T-helper 17 cell (primary cell): ENCODE measurements at regions not wholly inside any gene's neighbourhood (a gene's known extent, or its start where the extent isn't known, plus 50 kb on each side); places are given as distances from the start of the nearest gene placed in this dataset.

ENCODE experiments used
- ATAC-seq: fragments of 150-1000 bp; cut with Tn5 transposase; 2 replicates; pipeline ENCODE4 v1.10.0; 2021; ENCODE audit warnings: mild to moderate bottlenecking, moderate library complexity
- DNase-seq, 3 donors: peaks; one replicate each; pipeline versions ENCODE4 v3.0.0 to v3.0.0-alpha.2; 2020 to 2021
- H3K9me3 ChIP-seq: one replicate; pipeline ENCODE4 v1.7.0; 2013; ENCODE audit warnings: low read length, mild to moderate bottlenecking; ENCODE audit not compliant: control insufficient read depth, poor library complexity, severe bottlenecking
- H3K27ac Mint-ChIP-seq: one replicate; pipeline ENCODE4 v1.8.0; 2022; ENCODE audit warnings: mild to moderate bottlenecking, moderate library complexity, mixed read lengths
- H3K27me3 Mint-ChIP-seq: one replicate; pipeline ENCODE4 v1.8.0; 2022; ENCODE audit warnings: mixed read lengths
- H3K36me3 Mint-ChIP-seq: one replicate; pipeline ENCODE4 v1.8.0; 2022; ENCODE audit warnings: low read depth, mixed read lengths
- H3K4me1 Mint-ChIP-seq: one replicate; pipeline ENCODE4 v1.8.0; 2022; ENCODE audit warnings: mild to moderate bottlenecking, mixed read lengths
- H3K4me3 Mint-ChIP-seq: one replicate; pipeline ENCODE4 v1.8.0; 2022; ENCODE audit warnings: mild to moderate bottlenecking, moderate library complexity, mixed read lengths

DNA sequence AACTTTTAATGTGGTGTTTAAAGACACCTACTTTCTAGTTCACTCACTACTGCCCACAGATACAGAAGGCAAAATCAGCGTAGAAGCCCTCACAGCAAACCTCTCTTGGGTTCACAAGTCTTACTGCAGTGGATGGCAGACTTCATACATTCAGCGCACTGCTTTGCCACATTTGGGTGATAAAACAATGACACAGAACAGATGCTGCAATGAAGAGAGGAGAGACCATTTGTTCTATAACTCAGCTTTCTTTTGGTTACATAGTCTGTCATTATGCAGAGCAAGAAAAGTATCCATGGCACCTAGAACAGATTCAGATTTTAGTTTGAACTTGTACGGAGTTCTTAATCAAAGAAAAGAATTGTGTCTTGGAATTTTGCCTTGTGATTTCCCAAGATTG is 459.0 kb downstream of the BCAT1 start:
- no peaks in the 10 kb centered on the region for H3K9me3 ChIP-seq
- no peaks in the 10 kb centered on the region for H3K4me1 Mint-ChIP-seq

GRCh38 chr12:24488906-24489619 is 459.8 kb downstream of the BCAT1 start:
- ATAC-seq, result no peak
- Mint-ChIP-seq H3K27me3 (no peaks in the 10 kb centered on the region), H3K4me1 (no peaks in the 10 kb centered on the region), H3K4me3 (no peak overlapping the region), H3K27ac (no peak overlapping the region), H3K36me3 (no peaks in the 10 kb centered on the region)
- DNase-seq, result no peak
- H3K9me3 ChIP-seq, result no peaks in the 10 kb centered on the region

More for the DNA sequence above, 459.0 kb downstream of the BCAT1 start:
- Mint-ChIP-seq H3K4me3 (no peak overlapping the region), H3K27me3 (no peaks in the 10 kb centered on the region), H3K36me3 (no peaks in the 10 kb centered on the region), H3K27ac (no peak overlapping the region)
- ATAC-seq (no peak), DNase-seq (no peak)

DNA sequence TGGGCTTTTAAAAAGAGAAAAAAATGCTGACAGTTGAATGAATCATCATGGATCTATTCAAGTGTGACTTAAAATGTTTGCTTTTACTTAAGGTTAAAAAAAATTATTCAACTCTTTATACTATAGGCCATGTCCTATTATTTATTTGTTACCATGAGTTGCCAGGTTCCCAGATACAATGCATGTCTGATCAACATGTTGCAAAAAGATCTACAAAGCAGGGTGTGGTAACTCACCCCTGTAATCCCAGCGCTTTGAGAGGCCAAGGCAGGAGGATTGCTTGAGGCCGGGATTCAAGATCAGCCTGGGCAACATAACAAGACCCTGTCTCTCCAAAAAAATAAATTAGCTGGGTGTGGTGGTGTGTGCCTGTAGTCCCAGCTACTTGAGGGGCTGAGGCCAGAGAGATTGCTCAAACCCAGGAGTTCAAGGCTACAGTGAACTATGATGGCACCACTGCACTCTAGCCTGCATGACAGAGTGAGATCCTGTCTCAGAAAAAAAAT is 460.8 kb downstream of the BCAT1 start:
- DNase-seq (no peak), ATAC-seq (no peak)
- H3K27ac Mint-ChIP-seq, result no peak overlapping the region
- no peaks in the 10 kb centered on the region for H3K27me3 Mint-ChIP-seq
- no peaks in the 10 kb centered on the region for H3K9me3 ChIP-seq
- no peaks in the 10 kb centered on the region for H3K36me3 Mint-ChIP-seq
- H3K4me1 Mint-ChIP-seq, result no peaks in the 10 kb centered on the region
- no peak overlapping the region for H3K4me3 Mint-ChIP-seq

DNA sequence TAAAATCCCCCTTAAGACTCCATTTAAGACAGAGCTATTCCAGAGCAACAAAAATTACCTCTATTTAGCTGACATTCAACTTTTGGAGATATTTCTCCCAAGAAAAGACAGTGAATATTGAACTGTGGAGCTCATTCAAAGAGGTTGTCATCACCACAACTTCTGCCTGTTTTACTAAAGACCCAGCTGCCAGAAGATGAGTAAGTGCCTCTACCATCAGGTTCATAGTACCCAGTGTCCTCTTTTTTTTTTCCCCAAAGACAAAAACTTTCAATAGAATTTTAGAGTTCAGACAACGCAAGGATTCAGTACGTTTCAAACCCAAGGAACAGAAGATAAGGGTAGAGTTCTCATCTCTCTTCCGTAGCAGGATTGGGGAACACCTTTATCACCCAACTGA is 461.3 kb downstream of the BCAT1 start:
- Mint-ChIP-seq H3K4me3 (no peak overlapping the region), H3K4me1 (no peaks in the 10 kb centered on the region), H3K27me3 (no peaks in the 10 kb centered on the region), H3K27ac (no peak overlapping the region), H3K36me3 (no peaks in the 10 kb centered on the region)
- ATAC-seq, result no peak
- no peak for DNase-seq
- H3K9me3 ChIP-seq, result no peaks in the 10 kb centered on the region

DNA sequence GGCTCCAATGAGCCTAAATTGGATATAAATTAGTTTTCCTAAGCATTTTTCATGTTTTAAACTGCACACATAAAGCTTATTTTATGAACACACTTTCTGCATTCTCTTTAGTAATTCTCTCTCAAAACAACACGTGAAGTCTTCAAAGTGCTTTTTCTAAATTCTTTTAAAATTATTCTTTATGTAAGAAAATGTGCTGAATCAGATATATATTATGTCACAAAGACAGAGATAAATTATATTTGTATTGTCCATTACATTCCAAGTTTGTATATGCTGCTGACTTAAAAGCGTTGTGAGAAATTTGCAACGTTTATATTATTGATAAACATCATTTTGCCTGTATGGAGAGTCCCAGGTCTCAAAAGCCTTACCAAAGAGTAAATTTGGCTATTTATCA is 465.2 kb downstream of the BCAT1 start:
- ATAC-seq (no peak), DNase-seq (no peak)
- Mint-ChIP-seq H3K27ac (no peak overlapping the region), H3K27me3 (no peaks in the 10 kb centered on the region), H3K4me3 (no peak overlapping the region), H3K4me1 (no peaks in the 10 kb centered on the region), H3K36me3 (no peaks in the 10 kb centered on the region)
- H3K9me3 ChIP-seq, result no peaks in the 10 kb centered on the region

- no peaks in the 10 kb centered on the region for H3K9me3 ChIP-seq
- H3K4me1 Mint-ChIP-seq, result no peaks in the 10 kb centered on the region
- ATAC-seq (no peak), DNase-seq (no peak)
- H3K36me3 Mint-ChIP-seq, result no peaks in the 10 kb centered on the region
- H3K27ac Mint-ChIP-seq, result no peak overlapping the region
- H3K4me3 Mint-ChIP-seq, result no peak overlapping the region
- no peaks in the 10 kb centered on the region for H3K27me3 Mint-ChIP-seq
These were observed 465.9 kb downstream of the BCAT1 start for GRCh38 chr12:24482882-24483604.

DNA sequence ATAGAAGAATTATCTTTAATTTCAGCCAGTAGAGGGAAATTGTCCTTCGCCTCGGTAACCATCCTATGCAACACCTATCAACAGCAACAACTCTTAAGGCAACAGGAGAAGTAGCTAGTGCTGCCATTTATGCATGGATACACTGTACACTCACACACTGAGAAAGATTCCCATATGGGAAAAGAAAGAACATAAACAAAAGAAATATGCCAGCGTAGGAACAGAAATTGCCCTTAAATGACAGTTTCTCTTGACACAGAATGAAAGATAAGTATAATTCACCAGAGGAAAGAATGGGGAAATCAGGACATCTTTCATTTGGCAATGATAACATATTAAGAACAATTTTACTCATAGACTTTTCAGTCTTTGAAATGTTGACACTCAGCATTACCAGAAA is 466.9 kb downstream of the BCAT1 start:
- H3K36me3 Mint-ChIP-seq, result no peaks in the 10 kb centered on the region
- H3K27ac Mint-ChIP-seq, result no peak overlapping the region
- DNase-seq (no peak), ATAC-seq (no peak)
- no peak overlapping the region for H3K4me3 Mint-ChIP-seq
- no peaks in the 10 kb centered on the region for H3K9me3 ChIP-seq
- H3K27me3 Mint-ChIP-seq, result no peaks in the 10 kb centered on the region
- no peaks in the 10 kb centered on the region for H3K4me1 Mint-ChIP-seq

GRCh38 chr12:24480766-24481449 is 468.0 kb downstream of the BCAT1 start:
- no peak overlapping the region for H3K27ac Mint-ChIP-seq
- H3K27me3 Mint-ChIP-seq, result no peaks in the 10 kb centered on the region
- ATAC-seq (no peak), DNase-seq (no peak)
- H3K36me3 Mint-ChIP-seq, result no peaks in the 10 kb centered on the region
- H3K9me3 ChIP-seq, result no peaks in the 10 kb centered on the region
- H3K4me3 Mint-ChIP-seq, result no peak overlapping the region
- no peaks in the 10 kb centered on the region for H3K4me1 Mint-ChIP-seq

DNA sequence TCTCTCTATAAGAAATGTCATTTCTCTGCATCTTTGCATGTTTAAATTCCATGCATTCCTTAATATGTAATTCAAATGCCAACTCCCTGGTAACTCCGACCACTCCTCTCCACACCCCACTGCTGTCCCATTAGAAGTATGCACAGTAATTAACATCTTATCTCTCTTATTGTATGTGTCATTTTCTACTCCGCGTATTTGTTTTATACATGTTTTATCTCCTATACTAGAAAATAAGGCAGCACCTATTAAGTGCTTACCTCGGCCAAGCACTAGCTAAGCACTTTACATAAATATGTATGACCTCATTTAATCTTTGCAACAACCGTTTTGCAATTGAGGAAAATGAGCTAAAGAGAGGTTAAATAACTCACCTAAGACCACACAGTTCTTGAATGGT is 469.8 kb downstream of the BCAT1 start:
- no peak for DNase-seq
- H3K36me3 Mint-ChIP-seq, result no peaks in the 10 kb centered on the region
- H3K9me3 ChIP-seq, result no peaks in the 10 kb centered on the region
- ATAC-seq, result no peak
- no peak overlapping the region for H3K4me3 Mint-ChIP-seq
- no peak overlapping the region for H3K27ac Mint-ChIP-seq
- H3K4me1 Mint-ChIP-seq, result no peaks in the 10 kb centered on the region
- H3K27me3 Mint-ChIP-seq, result no peaks in the 10 kb centered on the region

GRCh38 chr12:24478254-24478653 is 470.6 kb downstream of the BCAT1 start:
- H3K36me3 Mint-ChIP-seq, result no peaks in the 10 kb centered on the region
- H3K27ac Mint-ChIP-seq, result no peak overlapping the region
- ATAC-seq (no peak), DNase-seq (no peak)
- H3K4me3 Mint-ChIP-seq, result no peak overlapping the region
- no peaks in the 10 kb centered on the region for H3K9me3 ChIP-seq
- H3K27me3 Mint-ChIP-seq, result no peaks in the 10 kb centered on the region
- H3K4me1 Mint-ChIP-seq, result no peaks in the 10 kb centered on the region

GRCh38 chr12:24476310-24476709 is 472.6 kb downstream of the BCAT1 start:
- H3K36me3 Mint-ChIP-seq, result no peaks in the 10 kb centered on the region
- no peaks in the 10 kb centered on the region for H3K9me3 ChIP-seq
- no peaks in the 10 kb centered on the region for H3K27me3 Mint-ChIP-seq
- no peak overlapping the region for H3K4me3 Mint-ChIP-seq
- DNase-seq (no peak), ATAC-seq (no peak)
- H3K4me1 Mint-ChIP-seq, result no peaks in the 10 kb centered on the region
- no peak overlapping the region for H3K27ac Mint-ChIP-seq

- Mint-ChIP-seq H3K4me1 (no peaks in the 10 kb centered on the region), H3K4me3 (no peak overlapping the region), H3K27me3 (no peaks in the 10 kb centered on the region), H3K36me3 (no peaks in the 10 kb centered on the region), H3K27ac (no peak overlapping the region)
- ATAC-seq, result no peak
- no peak for DNase-seq
- no peaks in the 10 kb centered on the region for H3K9me3 ChIP-seq
These were observed 473.6 kb downstream of the BCAT1 start for GRCh38 chr12:24475337-24475736.

- H3K36me3 Mint-ChIP-seq, result no peaks in the 10 kb centered on the region
- ATAC-seq, result no peak
These were observed 475.8 kb downstream of the BCAT1 start for GRCh38 chr12:24473097-24473496.

More at GRCh38 chr12:24473097-24473496, 475.8 kb downstream of the BCAT1 start:
- Mint-ChIP-seq H3K4me1 (no peaks in the 10 kb centered on the region), H3K4me3 (no peak overlapping the region), H3K27ac (no peak overlapping the region), H3K27me3 (no peaks in the 10 kb centered on the region)
- DNase-seq, result no peak
- H3K9me3 ChIP-seq, result no peaks in the 10 kb centered on the region
